ENCODE measurements at regions not wholly inside any gene's neighbourhood (a gene's known extent, or its start where the extent isn't known, plus 50 kb on each side); places are given as distances from the start of the nearest gene placed in this dataset.

- Histone ChIP-seq H4K20me1 (ENCODE audit: insufficient read depth) (no peaks in the 10 kb centered on the region), H3K9me2 (ENCODE audit: insufficient read depth) (no peaks in the 10 kb centered on the region), H3K36me3 (ENCODE audit: control insufficient read depth in 1 of 2, insufficient read depth in 2 of 2, low read length in 2 of 2) (no peaks in the 10 kb centered on the region), H2AFZ (ENCODE audit: low read depth, low read length, poor library complexity, severe bottlenecking) (no peak overlapping the region), H3K9ac (ENCODE audit: low read length) (no peak overlapping the region), H3K79me2 (ENCODE audit: insufficient read depth, low read length) (no peaks in the 10 kb centered on the region), H3K27me3 (ENCODE audit: insufficient read depth, low read length) (no peaks in the 10 kb centered on the region), H3K4me3 (replicated peaks in 1 of 2; ENCODE audit: low read depth in 1 of 2, low read length in 2 of 2) (no peak overlapping the region), H3K4me2 (ENCODE audit: low read length) (no peak overlapping the region), H3K4me1 (ENCODE audit: control insufficient read depth in 1 of 2, insufficient read depth in 2 of 2, low read length in 2 of 2) (no peaks in the 10 kb centered on the region), H3K9me3 (ENCODE audit: control insufficient read depth in 1 of 2, insufficient read depth in 1 of 2, low read depth in 1 of 2, low read length in 2 of 2) (peaks cover 0 to 24% of the 10 kb centered on the region in 2 experiments; a peak in 2 of 4 replicates), H3K27ac (ENCODE audit: low read depth, low read length) (no peak overlapping the region)
- ATAC-seq = no peak
- CTCF ChIA-PET = no interaction called here
- RAD21 ChIA-PET (ENCODE audit: low non-redundant PET in 1 of 2, low total read pairs in 2 of 2, uncharacterized antibody in 2 of 2, unreplicated experiment in 2 of 2) = no interaction called here
- BruUV-seq (replicated peaks) = no TSS peak
- POLR2A ChIA-PET = no interaction called here
- no peak for DNase-seq (ENCODE audit: low read depth, low spot score)
- TF ChIP-seq ZFX (IDR thresholded peaks at IDR 0.05) = no peak
- TF ChIP-seq SP1 (IDR thresholded peaks at IDR 0.05; ENCODE audit: low read depth) = no peak
- TF ChIP-seq MAX (IDR thresholded peaks at IDR 0.05) = no peak
- TF ChIP-seq, protein P1, sequence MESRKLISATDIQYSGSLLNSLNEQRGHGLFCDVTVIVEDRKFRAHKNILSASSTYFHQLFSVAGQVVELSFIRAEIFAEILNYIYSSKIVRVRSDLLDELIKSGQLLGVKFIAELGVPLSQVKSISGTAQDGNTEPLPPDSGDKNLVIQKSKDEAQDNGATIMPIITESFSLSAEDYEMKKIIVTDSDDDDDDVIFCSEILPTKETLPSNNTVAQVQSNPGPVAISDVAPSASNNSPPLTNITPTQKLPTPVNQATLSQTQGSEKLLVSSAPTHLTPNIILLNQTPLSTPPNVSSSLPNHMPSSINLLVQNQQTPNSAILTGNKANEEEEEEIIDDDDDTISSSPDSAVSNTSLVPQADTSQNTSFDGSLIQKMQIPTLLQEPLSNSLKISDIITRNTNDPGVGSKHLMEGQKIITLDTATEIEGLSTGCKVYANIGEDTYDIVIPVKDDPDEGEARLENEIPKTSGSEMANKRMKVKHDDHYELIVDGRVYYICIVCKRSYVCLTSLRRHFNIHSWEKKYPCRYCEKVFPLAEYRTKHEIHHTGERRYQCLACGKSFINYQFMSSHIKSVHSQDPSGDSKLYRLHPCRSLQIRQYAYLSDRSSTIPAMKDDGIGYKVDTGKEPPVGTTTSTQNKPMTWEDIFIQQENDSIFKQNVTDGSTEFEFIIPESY (IDR thresholded peaks at IDR 0.05; ENCODE audit: extremely low read depth, insufficient replicate concordance, low read length) = no peak
- no peak for TF ChIP-seq SRF (IDR thresholded peaks at IDR 0.05; ENCODE audit: low read depth)
- TF ChIP-seq JUND (IDR thresholded peaks at IDR 0.05) = no peak
- no peak for TF ChIP-seq POLR2A (IDR thresholded peaks at IDR 0.05; ENCODE audit: borderline replicate concordance, extremely low read depth, insufficient read depth, insufficient read length)
- TF ChIP-seq EGR1 (IDR thresholded peaks at IDR 0.05; ENCODE audit: low read depth) = no peak
- TF ChIP-seq EZH2phosphoT487 (IDR thresholded peaks at IDR 0.05; ENCODE audit: borderline replicate concordance) = no peak
- no peak for TF ChIP-seq CEBPB (IDR thresholded peaks at IDR 0.05; ENCODE audit: low read depth)
- TF ChIP-seq EZH2 (IDR thresholded peaks at IDR 0.05) = no peak
- no peak for TF ChIP-seq YY1 (IDR thresholded peaks at IDR 0.05; ENCODE audit: extremely low read depth, insufficient replicate concordance, low read depth, low read length)
- no peak for TF ChIP-seq CBX3 (IDR thresholded peaks at IDR 0.05; ENCODE audit: low read depth)
- no peak for TF ChIP-seq SIN3A (IDR thresholded peaks at IDR 0.05; ENCODE audit: low read depth)
- no peak for TF ChIP-seq FOSL1 (IDR thresholded peaks at IDR 0.05; ENCODE audit: low read depth)
- TF ChIP-seq, protein P2, sequence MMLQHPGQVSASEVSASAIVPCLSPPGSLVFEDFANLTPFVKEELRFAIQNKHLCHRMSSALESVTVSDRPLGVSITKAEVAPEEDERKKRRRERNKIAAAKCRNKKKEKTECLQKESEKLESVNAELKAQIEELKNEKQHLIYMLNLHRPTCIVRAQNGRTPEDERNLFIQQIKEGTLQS (IDR thresholded peaks at IDR 0.05) = no peak
- no peak for TF ChIP-seq POLR2AphosphoS5 (IDR thresholded peaks at IDR 0.05; ENCODE audit: low read depth, low read length)
- TF ChIP-seq TCF7L2 (IDR thresholded peaks at IDR 0.05; ENCODE audit: borderline replicate concordance, extremely low read depth, insufficient read depth, insufficient read length) = no peak
- intact Hi-C loops (cut with micrococcal nuclease) = no loop called here
These were observed 329.7 kb upstream of the IRX1 start for GRCh38 chr5:3265936-3266335.
